HG03103 (cell line): ENCODE measurements at regions not wholly inside any gene's neighbourhood (a gene's known extent, or its start where the extent isn't known, plus 50 kb on each side); places are given as distances from the start of the nearest gene placed in this dataset.
"Not testable (repeated sequence)": the region's sequence is repeated elsewhere in the genome, so short reads cannot be mapped to it uniquely, and the experiment has no call there.

Experiments used
- ATAC-seq: cut with Tn5 transposase; IDR thresholded peaks from one replicate; pipeline ENCODE4 v1.9.1; 2021; ENCODE audit warnings: low read depth; ENCODE audit not compliant: unreplicated experiment

- no peak for ATAC-seq
Observed at GRCh38 chr13:73556128-73556527, 497.3 kb downstream of the KLF5 start.

DNA sequence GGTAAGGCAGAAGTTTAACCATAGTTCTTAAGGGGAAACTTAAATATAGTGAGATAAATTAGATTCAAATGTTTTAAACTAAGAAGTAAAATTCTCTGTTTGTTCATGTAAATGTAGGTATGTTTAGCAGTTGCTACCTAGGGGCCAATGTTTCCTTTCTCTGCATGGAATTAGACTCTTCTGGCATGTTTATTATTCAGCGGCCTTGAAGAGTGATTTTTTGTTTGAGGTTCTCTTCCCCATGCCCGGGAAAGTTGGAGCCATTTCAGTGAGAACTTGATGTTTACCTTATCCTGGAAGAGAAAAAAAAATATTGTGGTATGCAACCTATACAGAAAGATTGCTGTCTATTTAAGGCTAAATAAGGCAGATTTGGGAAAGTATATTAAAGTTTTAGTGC, 492.9 kb downstream of the KLF5 start:
- no peak for ATAC-seq

DNA sequence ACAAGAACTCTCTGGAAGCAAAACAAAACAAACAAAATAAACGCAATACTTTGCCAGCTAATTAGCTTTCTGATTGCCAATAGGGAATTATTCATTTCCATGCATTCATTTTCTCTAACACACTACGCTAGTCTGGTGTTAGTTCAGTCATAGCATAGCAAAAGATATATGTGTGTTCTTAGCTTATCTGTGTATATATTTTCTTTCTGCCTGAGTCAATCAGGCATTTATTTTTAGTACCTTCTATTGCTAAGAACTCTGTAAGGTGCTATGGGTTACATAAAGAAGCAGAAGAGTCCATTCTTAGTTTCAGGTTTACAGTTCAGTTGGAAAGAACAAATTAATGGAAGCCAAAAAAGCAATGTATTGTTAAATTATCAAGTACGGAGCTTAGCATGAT, 490.9 kb downstream of the KLF5 start:
- ATAC-seq = no peak

DNA sequence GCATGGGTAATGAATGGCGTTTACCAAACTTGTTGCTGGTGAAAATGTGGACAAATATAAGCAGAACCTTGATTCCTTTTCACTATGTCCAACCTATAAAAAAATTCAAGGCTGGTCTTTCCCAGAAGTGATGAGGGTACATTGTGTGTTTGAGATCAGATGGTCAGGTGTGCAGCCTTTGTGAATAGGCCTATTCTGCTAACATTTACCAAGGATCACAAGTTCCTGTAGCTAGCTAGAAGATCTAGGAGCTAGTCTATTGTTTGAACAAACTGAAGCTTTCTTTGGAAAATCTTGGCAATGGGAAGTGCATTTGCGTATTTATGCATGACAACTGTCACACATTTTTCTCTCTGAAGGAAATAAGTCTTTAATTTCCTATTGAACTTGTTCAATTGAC, 489.6 kb downstream of the KLF5 start:
- no peak for ATAC-seq

- no peak for ATAC-seq
Observed at GRCh38 chr13:73547239-73547638, 488.4 kb downstream of the KLF5 start.

GRCh38 chr13:73544175-73544574, 485.4 kb downstream of the KLF5 start:
- no peak for ATAC-seq

DNA sequence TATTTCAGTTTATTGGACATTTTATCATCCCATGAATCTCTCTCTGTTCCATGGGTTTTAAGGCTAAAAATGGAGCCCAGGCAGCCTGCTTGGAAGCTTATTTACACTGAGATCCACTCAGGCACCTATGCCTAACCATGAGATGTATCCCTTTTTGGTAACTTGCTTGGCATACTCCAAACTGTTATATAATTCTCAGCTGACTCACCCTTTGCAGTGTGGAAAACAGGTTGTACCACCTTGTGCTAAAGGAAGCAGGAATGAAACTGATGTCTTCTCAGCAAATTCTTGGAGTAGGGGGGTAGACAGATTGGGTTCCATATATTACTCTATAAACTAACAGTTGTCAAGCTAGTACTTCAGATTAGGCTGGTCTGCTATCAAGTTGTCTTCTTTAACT, 483.6 kb downstream of the KLF5 start:
- no peak for ATAC-seq

- no peak for ATAC-seq
Observed at GRCh38 chr13:73536865-73537264, 478.1 kb downstream of the KLF5 start.

DNA sequence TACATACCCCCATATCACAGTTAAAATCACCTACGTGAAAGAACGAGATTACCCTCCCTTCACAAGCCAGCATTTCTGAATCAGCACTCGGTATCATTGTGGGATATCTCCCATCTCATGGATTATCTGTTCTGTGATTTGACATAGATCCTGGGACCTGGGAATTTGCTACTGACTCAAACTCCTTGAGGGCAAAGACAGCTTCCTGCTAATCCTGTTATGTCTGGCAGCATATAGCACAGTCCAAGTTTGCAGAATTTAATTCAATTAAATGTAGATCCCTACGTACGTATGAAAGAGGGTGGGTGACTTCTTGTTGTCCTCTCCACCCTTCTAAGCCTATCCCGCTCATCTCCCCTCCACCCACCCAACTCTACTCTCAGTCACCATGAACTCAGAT, 476.5 kb downstream of the KLF5 start:
- ATAC-seq = no peak

- no peak for ATAC-seq
Observed at GRCh38 chr13:73532987-73533510, 474.2 kb downstream of the KLF5 start.

GRCh38 chr13:73532582-73532981, 473.8 kb downstream of the KLF5 start:
- no peak for ATAC-seq

DNA sequence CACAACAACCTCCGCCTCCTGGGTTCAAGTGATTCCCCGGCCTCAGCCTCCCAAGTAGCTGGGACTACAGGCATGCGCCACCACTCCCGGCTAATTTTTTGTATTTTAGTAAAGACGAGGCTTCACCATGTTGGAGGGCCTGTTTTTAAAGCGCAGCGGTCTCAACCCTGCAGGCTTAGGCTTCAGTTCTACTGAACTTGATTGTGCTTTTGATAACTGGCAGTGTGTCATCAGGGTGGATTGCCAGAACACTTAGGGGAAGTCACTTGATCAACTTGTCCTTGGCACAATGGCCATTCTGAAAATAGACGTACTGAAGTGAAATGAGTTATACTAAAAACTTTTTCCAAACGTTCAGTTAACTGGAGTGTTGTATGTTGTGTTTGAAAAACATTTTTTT, 472.2 kb downstream of the KLF5 start:
- ATAC-seq = no peak

DNA sequence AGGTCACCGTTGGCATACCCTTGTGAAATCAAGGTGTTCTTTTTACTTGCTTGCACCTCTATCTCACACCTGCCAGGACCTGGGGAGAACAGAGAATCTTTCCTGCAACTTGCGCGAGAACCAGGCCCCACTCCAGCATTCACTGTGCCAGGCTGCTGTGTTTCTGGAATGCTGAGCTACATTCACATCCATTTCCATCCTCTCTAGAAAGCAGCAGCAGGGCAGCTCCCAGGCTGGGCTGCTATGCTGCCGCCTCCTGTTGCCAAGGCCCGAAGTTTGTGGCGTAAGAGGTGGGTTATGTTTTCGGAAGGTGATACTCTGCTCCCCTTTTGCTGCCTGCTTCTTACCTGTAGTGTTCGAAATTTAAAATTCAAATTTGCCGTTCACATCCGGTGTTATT, 464.1 kb downstream of the KLF5 start:
- ATAC-seq = no peak

DNA sequence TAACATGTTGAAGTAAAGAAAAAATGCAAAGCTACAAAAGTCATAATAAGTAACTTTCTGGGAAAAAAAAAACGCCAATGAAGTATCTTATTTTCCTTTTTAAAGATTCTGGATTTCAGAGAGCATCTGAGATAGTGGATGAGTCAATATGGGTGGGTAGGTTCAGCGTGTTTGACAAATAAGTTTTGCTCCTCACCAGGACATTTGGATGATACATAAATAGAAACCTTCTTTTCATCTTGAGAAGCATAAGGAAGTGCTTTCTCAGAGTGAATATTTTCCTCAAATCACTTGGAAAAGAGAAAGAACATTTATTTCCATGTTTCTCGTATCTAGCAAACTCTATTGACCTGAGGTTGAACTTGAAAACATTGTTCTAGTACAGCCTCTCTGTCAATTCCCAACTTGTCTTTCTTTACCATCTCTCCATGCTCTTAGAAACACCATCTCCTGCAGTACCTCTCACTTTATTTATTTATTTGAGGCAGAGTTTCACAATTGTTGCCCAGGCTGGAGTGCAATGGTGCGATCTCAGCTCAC, 463.2 kb downstream of the KLF5 start:
- ATAC-seq = no peak

GRCh38 chr13:73521290-73521624, 462.5 kb downstream of the KLF5 start:
- ATAC-seq = no peak

GRCh38 chr13:73520566-73521289, 461.9 kb downstream of the KLF5 start:
- ATAC-seq = no peak

GRCh38 chr13:73520135-73520534, 461.3 kb downstream of the KLF5 start:
- not testable (repeated sequence) for ATAC-seq

- no peak for ATAC-seq
Observed at GRCh38 chr13:73519396-73520116, 460.8 kb downstream of the KLF5 start.

GRCh38 chr13:73517766-73518165, 459.0 kb downstream of the KLF5 start:
- ATAC-seq = no peak

GRCh38 chr13:73516731-73517130, 457.9 kb downstream of the KLF5 start:
- ATAC-seq = no peak

- ATAC-seq = no peak
Observed at GRCh38 chr13:73514208-73514607, 455.4 kb downstream of the KLF5 start.

- no peak for ATAC-seq
Observed at GRCh38 chr13:73513751-73514150, 454.9 kb downstream of the KLF5 start.
